HEK293 (cell line): ENCODE measurements at regions not wholly inside any gene's neighbourhood (a gene's known extent, or its start where the extent isn't known, plus 50 kb on each side); places are given as distances from the start of the nearest gene placed in this dataset.

Experiments used
- CTCF ChIA-PET: fragments of 350-600 bp; formaldehyde crosslinking; extraction: SDS; loops from one replicate; lab custom pipeline; 2021; ENCODE audit warnings: antibody characterized with exemption; lab: Yijun Ruan, JAX
- POLR2A ChIA-PET: fragments of 300-600 bp; formaldehyde crosslinking; extraction: SDS; loops from one replicate; lab custom pipeline; 2020; ENCODE audit warnings: antibody characterized with exemption, inconsistent platforms; lab: Yijun Ruan, JAX
- H3K27ac ChIP-seq: fragments of 200-500 bp; sonication (Bioruptor generic); 2 replicates; pipeline ENCODE4 v1.5.1; 2014; ENCODE audit warnings: low read depth, low read length, control low read depth, inconsistent platforms; ENCODE audit errors: extremely low read depth
- H3K36me3 ChIP-seq, 2 experiments: fragments of 200-500 bp in 1 of 2; sonication (Bioruptor generic) in 1 of 2; 1 replicate in 1 of 2; 2 replicates in 1 of 2; pipeline ENCODE4 v1.5.1; 2014 to 2017; ENCODE audit warnings: inconsistent platforms in 2 of 2, low read length in 2 of 2; ENCODE audit not compliant: control insufficient read depth in 2 of 2, insufficient read depth in 1 of 2
- H3K4me1 ChIP-seq: fragments of 200-500 bp; sonication (Bioruptor generic); 2 replicates; pipeline ENCODE4 v1.5.1; 2014; ENCODE audit warnings: mild to moderate bottlenecking, low read length, inconsistent platforms; ENCODE audit not compliant: control insufficient read depth, insufficient read depth
- H3K4me3 ChIP-seq: 2 replicates; pipeline ENCODE4 v1.5.1; 2011; ENCODE audit warnings: low read depth, mild to moderate bottlenecking, control low read depth, low read length, moderate library complexity
- H3K9me3 ChIP-seq: fragments of 200-500 bp; sonication (Bioruptor generic); 2 replicates; pipeline ENCODE4 v1.5.1; 2014; ENCODE audit warnings: low read depth, low read length, inconsistent platforms; ENCODE audit not compliant: control insufficient read depth, insufficient read depth
- AEBP2 ChIP-seq: fragments of 450-650 bp; formaldehyde crosslinking; IDR thresholded peaks from 2 replicates; pipeline ENCODE4 v1.5.1; 2016; ENCODE audit warnings: missing biosample characterization, missing genetic modification characterization, borderline replicate concordance
- HOXD13 ChIP-seq: sonication (generic); formaldehyde crosslinking; IDR thresholded peaks from 2 replicates; pipeline ENCODE4 v1.8.0; 2022; ENCODE audit warnings: missing genetic modification reagents, borderline replicate concordance
- KLF7 ChIP-seq: fragments of 450-650 bp; formaldehyde crosslinking; IDR thresholded peaks from 2 replicates; pipeline ENCODE4 v1.5.1; 2016; ENCODE audit warnings: missing biosample characterization, missing genetic modification characterization, borderline replicate concordance
- MEIS1 ChIP-seq: sonication (generic); formaldehyde crosslinking; IDR thresholded peaks from 2 replicates; pipeline ENCODE4 v1.8.1; 2022; ENCODE audit warnings: missing genetic modification reagents, mild to moderate bottlenecking, borderline replicate concordance
- PRDM10 ChIP-seq: fragments of 450-650 bp; formaldehyde crosslinking; IDR thresholded peaks from 2 replicates; pipeline ENCODE4 v1.5.1; 2016; ENCODE audit warnings: missing biosample characterization, missing genetic modification characterization
- PRDM4 ChIP-seq: fragments of 450-650 bp; formaldehyde crosslinking; IDR thresholded peaks from 2 replicates; pipeline ENCODE4 v1.5.1; 2017; ENCODE audit warnings: missing biosample characterization, missing genetic modification characterization
- SP2 ChIP-seq: fragments of 450-650 bp; formaldehyde crosslinking; IDR thresholded peaks from 2 replicates; pipeline ENCODE4 v1.5.1; 2016; ENCODE audit warnings: missing biosample characterization, missing genetic modification characterization
- YY2 ChIP-seq: fragments of 450-650 bp; formaldehyde crosslinking; IDR thresholded peaks from 2 replicates; pipeline ENCODE4 v1.5.1; 2016; ENCODE audit warnings: missing biosample characterization, missing genetic modification characterization
- ZBTB6 ChIP-seq: fragments of 450-650 bp; formaldehyde crosslinking; IDR thresholded peaks from 2 replicates; pipeline ENCODE4 v1.5.1; 2017; ENCODE audit warnings: missing biosample characterization, missing genetic modification characterization
- ZFP37 ChIP-seq: fragments of 450-650 bp; formaldehyde crosslinking; IDR thresholded peaks from 2 replicates; pipeline ENCODE4 v1.5.1; 2016; ENCODE audit warnings: missing biosample characterization, missing genetic modification characterization
- ZFP69B ChIP-seq: fragments of 450-650 bp; formaldehyde crosslinking; IDR thresholded peaks from 2 replicates; pipeline ENCODE4 v1.5.1; 2016; ENCODE audit warnings: missing biosample characterization, missing genetic modification characterization
- ZNF133 ChIP-seq: fragments of 450-650 bp; formaldehyde crosslinking; IDR thresholded peaks from 2 replicates; pipeline ENCODE4 v1.5.1; 2016; ENCODE audit warnings: missing biosample characterization, missing genetic modification characterization
- ZNF311 ChIP-seq: fragments of 450-650 bp; formaldehyde crosslinking; IDR thresholded peaks from 2 replicates; pipeline ENCODE4 v1.5.1; 2017; ENCODE audit warnings: missing biosample characterization, missing genetic modification characterization, borderline replicate concordance
- ZNF366 ChIP-seq: fragments of 450-650 bp; formaldehyde crosslinking; conservative IDR thresholded peaks from 2 replicates; pipeline ENCODE4 v1.5.1; 2016; ENCODE audit warnings: missing biosample characterization, missing genetic modification characterization
- ZNF473 ChIP-seq: fragments of 450-650 bp; formaldehyde crosslinking; IDR thresholded peaks from 2 replicates; pipeline ENCODE4 v1.5.1; 2017; ENCODE audit warnings: missing biosample characterization, missing genetic modification characterization
- ZNF529 ChIP-seq: fragments of 450-650 bp; formaldehyde crosslinking; IDR thresholded peaks from 2 replicates; pipeline ENCODE4 v1.5.1; 2017; ENCODE audit warnings: missing genetic modification characterization, missing biosample characterization; ENCODE audit not compliant: insufficient replicate concordance
- ZNF561 ChIP-seq: fragments of 450-650 bp; IDR thresholded peaks from 2 replicates; pipeline ENCODE4 v1.5.1; 2018; ENCODE audit warnings: missing biosample characterization, missing genetic modification characterization, borderline replicate concordance
- ZNF624 ChIP-seq: fragments of 450-650 bp; formaldehyde crosslinking; IDR thresholded peaks from 2 replicates; pipeline ENCODE4 v1.5.1; 2017; ENCODE audit warnings: missing biosample characterization, missing genetic modification characterization
- ZNF629 ChIP-seq: fragments of 450-650 bp; formaldehyde crosslinking; IDR thresholded peaks from 2 replicates; pipeline ENCODE4 v1.5.1; 2017; ENCODE audit warnings: missing biosample characterization, missing genetic modification characterization
- ZNF639 ChIP-seq: fragments of 450-650 bp; formaldehyde crosslinking; IDR thresholded peaks from 2 replicates; pipeline ENCODE4 v1.5.1; 2016; ENCODE audit warnings: missing biosample characterization, missing genetic modification characterization
- ZNF645 ChIP-seq: fragments of 450-650 bp; formaldehyde crosslinking; IDR thresholded peaks from 2 replicates; pipeline ENCODE4; 2016; ENCODE audit warnings: missing biosample characterization, missing genetic modification characterization
- ZNF658 ChIP-seq: fragments of 450-650 bp; formaldehyde crosslinking; IDR thresholded peaks from 2 replicates; pipeline ENCODE4; 2016; ENCODE audit warnings: missing biosample characterization, missing genetic modification characterization
- ZSCAN23 ChIP-seq: fragments of 450-650 bp; formaldehyde crosslinking; IDR thresholded peaks from 2 replicates; pipeline ENCODE4 v1.5.1; 2016; ENCODE audit warnings: missing biosample characterization, missing genetic modification characterization

GRCh38 chr1:104195395-104195794, 445.7 kb downstream of the AMY1C start (continued):
- 0 out of 2 replicates have a peak, but pooled peaks have one; percentile 27 for TF ChIP-seq ZNF366 (tag by site-specific recombination)
- TF ChIP-seq ZNF629 (tag by site-specific recombination): peak; percentile 62
- 0 out of 2 replicates have a peak, but pooled peaks have one; percentile 54 for TF ChIP-seq ZFP37 (tag by site-specific recombination)

- Histone ChIP-seq H3K4me3 (no peak overlapping the region), H3K4me1 (no peaks in the 10 kb centered on the region), H3K9me3 (no peaks in the 10 kb centered on the region), H3K27ac (no peak overlapping the region), H3K36me3 (no peaks in the 10 kb centered on the region)
- ChIA-PET CTCF (no interaction called here), POLR2A (no interaction called here)
- TF ChIP-seq ZNF473 (no peak), ZNF639 (tag by site-specific recombination) (no peak), ZNF561 (no peak), KLF7 (tag by site-specific recombination) (no peak), ZNF658 (tag by site-specific recombination) (no peak), PRDM4 (no peak)
Measured at GRCh38 chr1:104196136-104196535, 446.4 kb downstream of the AMY1C start.

GRCh38 chr1:104197516-104197915, 447.8 kb downstream of the AMY1C start:
- ChIA-PET CTCF (no interaction called here), POLR2A (no interaction called here)
- Histone ChIP-seq H3K36me3 (no peaks in the 10 kb centered on the region), H3K27ac (no peak overlapping the region), H3K4me1 (no peaks in the 10 kb centered on the region), H3K4me3 (no peak overlapping the region), H3K9me3 (no peaks in the 10 kb centered on the region)
- TF ChIP-seq ZNF133 (no peak), MEIS1 (no peak), ZSCAN23 (tag by site-specific recombination) (no peak), ZNF624 (tag by site-specific recombination) (no peak), ZFP69B (no peak), ZNF645 (no peak), ZNF561 (no peak), SP2 (tag by site-specific recombination) (no peak), AEBP2 (tag by site-specific recombination) (no peak), ZBTB6 (tag by site-specific recombination) (no peak), ZNF529 (tag by site-specific recombination) (no peak), HOXD13 (no peak), ZFP37 (tag by site-specific recombination) (no peak), ZNF311 (tag by site-specific recombination) (no peak), PRDM10 (no peak), YY2 (no peak)
